Astrocyte of the cerebellum (primary cell): ENCODE measurements at regions not wholly inside any gene's neighbourhood (a gene's known extent, or its start where the extent isn't known, plus 50 kb on each side); places are given as distances from the start of the nearest gene placed in this dataset.

Experiments
- DNase-seq: peaks from one replicate; pipeline ENCODE4 v3.0.0-alpha.2; 2011; ENCODE audit warnings: low read depth
- H3K4me3 ChIP-seq: 2 replicates; pipeline ENCODE4 v1.5.1; 2011; ENCODE audit warnings: mild to moderate bottlenecking, low read depth, low read length, moderate library complexity
- CTCF ChIP-seq: IDR thresholded peaks from 2 replicates; pipeline ENCODE4 v1.5.1; 2012; ENCODE audit warnings: low read length, low read depth, moderate library complexity, mild to moderate bottlenecking; ENCODE audit errors: missing control alignments
- in situ Hi-C: cut with HindIII; loops from 2 replicates; pipeline ENCODE4 v1.10.0; 2017; ENCODE audit warnings: low sequenced_read_pairs

- TF ChIP-seq CTCF = peak; percentile 22
- in situ Hi-C loops = no loop called here
- no peak for DNase-seq
- no peak overlapping the region for H3K4me3 ChIP-seq
These were observed 81.4 kb upstream of the CD82 start for GRCh38 chr11:44483919-44484610.

DNA sequence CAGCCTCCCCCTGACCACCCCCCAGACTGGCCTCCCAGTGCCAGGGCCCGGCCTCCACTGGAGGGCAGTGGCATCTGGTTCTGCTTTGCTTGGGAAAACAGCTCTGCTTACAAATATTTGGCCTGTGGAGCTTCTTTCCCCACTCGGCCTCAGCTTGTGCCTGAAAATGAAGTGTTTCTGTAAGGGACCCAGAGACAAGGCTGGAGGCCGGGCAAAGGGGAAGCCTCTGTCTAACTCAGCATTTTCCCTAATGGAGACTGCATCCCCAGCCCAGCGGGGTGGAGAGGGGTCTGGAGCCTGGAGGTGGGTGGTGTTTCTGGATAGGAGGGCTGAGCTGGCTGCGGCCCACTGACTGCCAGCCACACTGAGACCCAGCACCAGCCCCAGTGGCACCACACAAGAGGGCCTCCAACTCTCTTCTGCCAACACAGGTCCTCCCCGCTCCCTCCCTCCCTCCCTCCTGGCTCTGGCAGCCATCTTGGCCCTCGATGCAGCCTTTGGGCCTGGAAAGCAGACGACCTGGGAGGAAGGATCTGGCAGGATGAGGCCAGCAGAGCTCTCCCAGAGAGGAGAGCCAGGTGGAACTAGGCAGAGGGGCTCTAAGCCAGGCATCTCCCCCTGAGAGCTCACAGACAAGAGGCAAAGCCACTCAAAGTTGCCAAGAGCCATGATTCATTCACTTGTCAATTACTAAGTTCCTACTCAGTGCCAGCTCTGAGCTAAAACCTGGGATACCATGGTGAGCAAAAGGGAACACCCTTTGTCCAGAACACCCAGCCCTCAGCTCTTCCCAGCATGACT, 77.1 kb upstream of the CD82 start:
- H3K4me3 ChIP-seq = no peak overlapping the region
- DNase-seq = no peak
- in situ Hi-C loops = loop anchor here (5.0 kb wide), 1 partner anchor 61 kb away; no protein-coding TSS in a partner anchor
- no peak for TF ChIP-seq CTCF

DNA sequence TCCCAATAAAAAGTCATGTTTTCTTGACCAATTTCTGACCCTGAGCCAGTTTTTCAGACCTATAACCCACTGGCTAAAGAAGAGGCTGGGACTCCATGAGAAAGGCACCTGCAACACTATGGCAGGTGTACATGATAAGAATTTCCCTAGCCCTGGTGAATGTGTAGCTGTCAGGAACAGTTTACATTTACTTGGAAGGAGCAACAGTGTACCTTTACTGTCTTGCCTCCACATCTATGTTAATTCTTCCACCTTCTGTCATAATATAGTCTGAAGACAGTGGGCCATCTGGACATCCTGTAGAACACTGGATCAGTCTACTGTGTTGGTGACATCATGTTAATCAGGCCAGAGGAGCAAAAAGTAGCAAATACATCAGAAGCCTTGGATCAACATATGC, 72.1 kb upstream of the CD82 start:
- in situ Hi-C loops = no loop called here
- no peak for DNase-seq
- TF ChIP-seq CTCF = no peak

DNA sequence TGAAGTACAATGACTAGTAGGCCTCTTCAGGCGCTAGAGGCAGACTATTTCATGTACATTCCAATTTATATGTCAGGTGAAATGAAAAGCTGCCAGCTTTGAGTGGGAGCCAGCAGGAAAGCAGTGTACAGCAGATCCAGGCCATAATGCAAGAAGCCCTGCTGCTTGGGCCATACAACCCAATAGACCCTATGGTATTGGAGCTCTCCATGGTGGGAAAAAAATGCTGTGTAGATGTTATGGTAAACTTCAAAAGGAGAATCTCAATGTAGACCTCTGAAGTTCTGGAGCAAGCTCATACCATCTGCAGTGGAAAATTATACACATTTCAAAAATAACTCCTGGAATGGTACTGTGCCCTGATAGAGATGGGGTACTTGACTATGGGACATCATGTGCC, 71.5 kb upstream of the CD82 start:
- no peak for DNase-seq
- in situ Hi-C loops = no loop called here
- no peak overlapping the region for H3K4me3 ChIP-seq
- TF ChIP-seq CTCF = no peak

More for the DNA sequence above, 72.1 kb upstream of the CD82 start:
- H3K4me3 ChIP-seq = no peak overlapping the region

DNA sequence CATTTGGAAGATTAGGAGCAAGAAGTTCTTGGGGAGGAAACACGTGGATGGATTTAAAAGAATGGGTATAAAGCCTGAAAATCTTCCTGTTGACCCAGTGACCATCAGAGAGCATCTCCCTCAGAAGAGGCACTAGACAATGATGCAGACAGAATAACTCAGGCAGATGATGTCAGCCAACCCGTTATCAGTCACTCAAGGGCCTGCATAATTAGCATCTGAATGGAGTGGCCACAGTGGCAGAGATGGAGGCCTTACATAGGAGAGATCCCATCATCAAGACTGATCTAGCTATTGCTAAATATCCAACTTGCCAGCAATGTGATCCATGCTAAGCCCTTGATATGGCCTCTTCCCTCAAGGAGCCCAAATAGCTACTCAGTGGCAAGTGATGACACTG, 70.7 kb upstream of the CD82 start:
- no peak for DNase-seq
- no peak overlapping the region for H3K4me3 ChIP-seq
- no peak for TF ChIP-seq CTCF
- in situ Hi-C loops = no loop called here

GRCh38 chr11:44496391-44496790, 69.1 kb upstream of the CD82 start:
- TF ChIP-seq CTCF = no peak
- in situ Hi-C loops = no loop called here
- no peak overlapping the region for H3K4me3 ChIP-seq
- no peak for DNase-seq
